Lung (tissue), 11 donors: ENCODE measurements at regions not wholly inside any gene's neighbourhood (a gene's known extent, or its start where the extent isn't known, plus 50 kb on each side); places are given as distances from the start of the nearest gene placed in this dataset.

ENCODE experiments used
- ATAC-seq: fragments of 200-7000 bp; cut with Tn5 transposase; one replicate; pipeline ENCODE4 v1.9.1; 2020; ENCODE audit warnings: moderate number of reproducible peaks; ENCODE audit not compliant: insufficient read depth, low FRiP score
- DNase-seq, 3 donors: peaks; one replicate each; pipeline ENCODE4 v3.0.0-alpha.2; 2013 to 2017
- H3K27ac ChIP-seq, 2 donors: one replicate each; pipeline ENCODE4 v1.5.1; 2013; ENCODE audit warnings: mild to moderate bottlenecking in 2 of 2, moderate library complexity in 2 of 2, control low read depth in 1 of 2, inconsistent platforms in 1 of 2, low read depth in 1 of 2, low read length in 1 of 2
- H3K27me3 ChIP-seq, 3 donors: one replicate each; pipeline ENCODE4 v1.5.1; 2013; ENCODE audit warnings: low read length in 2 of 3; ENCODE audit not compliant: control insufficient read depth in 3 of 3, insufficient read depth in 3 of 3
- H3K36me3 ChIP-seq, 4 donors: one replicate each; pipeline ENCODE4 v1.5.1; 2013; ENCODE audit warnings: low read length in 4 of 4, mild to moderate bottlenecking in 1 of 4, moderate library complexity in 1 of 4; ENCODE audit not compliant: control insufficient read depth in 4 of 4, insufficient read depth in 4 of 4
- H3K4me1 ChIP-seq, 5 donors: one replicate each; pipeline ENCODE4 v1.5.1; 2013; ENCODE audit warnings: low read length in 5 of 5, mild to moderate bottlenecking in 2 of 5, moderate library complexity in 1 of 5; ENCODE audit not compliant: control insufficient read depth in 5 of 5, insufficient read depth in 5 of 5
- H3K4me3 ChIP-seq: one replicate; pipeline ENCODE4 v1.5.1; 2013; ENCODE audit warnings: mild to moderate bottlenecking, control low read depth, moderate library complexity
- H3K9ac ChIP-seq, 2 donors: one replicate each; pipeline ENCODE4 v1.5.1; 2013; ENCODE audit warnings: low read length in 2 of 2, control low read depth in 1 of 2; ENCODE audit not compliant: insufficient read depth in 1 of 2
- H3K9me3 ChIP-seq, 4 donors: one replicate each; pipeline ENCODE4 v1.5.1; 2013; ENCODE audit warnings: low read length in 3 of 4, mild to moderate bottlenecking in 1 of 4, moderate library complexity in 1 of 4; ENCODE audit not compliant: control insufficient read depth in 4 of 4, insufficient read depth in 3 of 4
- CTCF ChIP-seq: IDR thresholded peaks from 2 replicates; pipeline ENCODE4 v1.5.1; 2012; ENCODE audit warnings: mild to moderate bottlenecking; ENCODE audit errors: control extremely low read depth, extremely low read depth
- WGBS, 2 donors: extraction: QIAGEN DNeasy Blood & Tissue Kit; methylation state at CpG; one replicate each; pipeline ENCODE4 v1.1.7; 2013; 5-methylcytosine and 5-hydroxymethylcytosine counted together
- donor health status: control.
- donor health status: control.
- donor health status: Bipolar disorder and iron deficiency.
- donor health status: healthy.
- donor health status: DM: yes; HTN: yes; CAD: no.

GRCh38 chr16:86321491-86321890 lies 188.8 kb upstream of the FOXF1 start:
- Histone ChIP-seq H3K27me3 (peaks cover 0 to 10% (median 0%) of the 10 kb centered on the region in 3 donors), H3K4me3 (no peak overlapping the region), H3K36me3 (no peaks in the 10 kb centered on the region), H3K9ac (no peak overlapping the region), H3K27ac (no peak overlapping the region), H3K9me3 (peaks cover 0 to 5% (median 2%) of the 10 kb centered on the region in 4 donors), H3K4me1 (peaks cover 0 to 26% (median 4%) of the 10 kb centered on the region in 5 donors)
- DNase-seq = no peak
- ATAC-seq = no peak
- no peak for TF ChIP-seq CTCF
- WGBS, 2 donors = 70 to 79% methylated on average over 9 of the region's 9 CpGs

GRCh38 chr16:86322283-86322682 lies 188.0 kb upstream of the FOXF1 start:
- H3K4me1 ChIP-seq = peaks cover 0 to 26% (median 4%) of the 10 kb centered on the region in 5 donors
- ATAC-seq = no peak
- DNase-seq = no peak
- no peak overlapping the region for H3K4me3 ChIP-seq
- TF ChIP-seq CTCF = no peak
- peaks cover 0 to 13% (median 0%) of the 10 kb centered on the region in 3 donors for H3K27me3 ChIP-seq
- 16 to 23% methylated on average over 6 of the region's 6 CpGs for WGBS, 2 donors
- H3K27ac ChIP-seq = no peak overlapping the region
- H3K9me3 ChIP-seq = peaks cover 0 to 5% (median 2%) of the 10 kb centered on the region in 4 donors
- H3K9ac ChIP-seq = no peak overlapping the region
- no peaks in the 10 kb centered on the region for H3K36me3 ChIP-seq

GRCh38 chr16:86322806-86323205 lies 187.5 kb upstream of the FOXF1 start:
- Histone ChIP-seq H3K4me3 (no peak overlapping the region), H3K4me1 (peaks cover 0 to 26% (median 4%) of the 10 kb centered on the region in 5 donors), H3K9ac (no peak overlapping the region), H3K27ac (no peak overlapping the region), H3K27me3 (peaks cover 0 to 13% (median 0%) of the 10 kb centered on the region in 3 donors), H3K9me3 (peaks cover 0 to 5% (median 2%) of the 10 kb centered on the region in 4 donors), H3K36me3 (no peaks in the 10 kb centered on the region)
- ATAC-seq = no peak
- no peak for TF ChIP-seq CTCF
- peak; percentile 57 to 86 (median 69) for DNase-seq
- WGBS, 2 donors = 55 to 59% methylated on average over 8 of the region's 8 CpGs

GRCh38 chr16:86324320-86324719 lies 186.0 kb upstream of the FOXF1 start:
- no peak overlapping the region for H3K27ac ChIP-seq
- TF ChIP-seq CTCF = no peak
- DNase-seq = no peak
- peaks cover 0 to 5% (median 2%) of the 10 kb centered on the region in 4 donors for H3K9me3 ChIP-seq
- WGBS, 2 donors = 93 to 94% methylated on average over 18 of the region's 18 CpGs
- peaks cover 0 to 17% (median 0%) of the 10 kb centered on the region in 3 donors for H3K27me3 ChIP-seq
- no peak for ATAC-seq
- H3K4me1 ChIP-seq = peaks cover 0 to 26% (median 4%) of the 10 kb centered on the region in 5 donors
- H3K4me3 ChIP-seq = no peak overlapping the region
- no peaks in the 10 kb centered on the region for H3K36me3 ChIP-seq
- H3K9ac ChIP-seq = no peak overlapping the region
